RWPE1 (cell line): ENCODE measurements at regions not wholly inside any gene's neighbourhood (a gene's known extent, or its start where the extent isn't known, plus 50 kb on each side); places are given as distances from the start of the nearest gene placed in this dataset.

Experiments
- CTCF ChIA-PET: fragments of 350-600 bp; sonication (Branson Sonifier 250); formaldehyde crosslinking; extraction: SDS; loops from one replicate; lab custom pipeline; 2021; lab: Yijun Ruan, JAX
- POLR2A ChIA-PET: fragments of 400-600 bp; formaldehyde crosslinking; extraction: SDS; loops from one replicate; lab custom pipeline; 2020; ENCODE audit warnings: antibody characterized with exemption; ENCODE audit not compliant: low non-redundant PET; lab: Yijun Ruan, JAX
- DNase-seq: peaks from one replicate; pipeline ENCODE4 v3.0.0; 2012; ENCODE audit warnings: low spot score
- H3K27ac ChIP-seq: fragments of 450-650 bp; 2 replicates; pipeline ENCODE4 v1.5.1; 2017
- TF ChIP-seq, protein P1 (sequence below): fragments of 450-650 bp; conservative IDR thresholded peaks from 2 replicates; pipeline ENCODE4 v1.5.1; 2017; ENCODE audit warnings: low read depth, mild to moderate bottlenecking

DNA sequence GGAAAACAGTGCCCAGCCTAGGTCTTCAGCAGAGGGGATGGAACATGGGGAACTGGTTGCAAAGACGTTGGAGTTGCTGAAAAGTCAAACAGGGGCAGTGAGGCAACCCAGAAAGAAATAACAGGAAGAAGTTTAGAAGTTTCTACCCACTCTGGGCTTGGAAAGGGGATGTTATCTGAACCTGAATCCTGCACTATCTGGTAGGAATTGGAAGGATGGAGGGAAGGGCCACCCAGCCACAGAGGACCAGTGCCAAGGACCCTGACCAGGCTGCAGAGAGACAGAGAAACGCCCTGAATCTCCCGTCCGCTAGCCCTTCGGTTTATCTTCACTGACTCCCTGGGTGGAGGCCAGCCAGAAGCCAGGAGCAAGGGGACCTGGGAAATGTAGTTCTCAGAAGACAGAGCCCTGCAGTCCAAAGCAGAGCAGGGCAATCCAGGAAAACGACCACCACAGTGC is 217.3 kb upstream of the RREB1 start:
- no peak for DNase-seq
- CTCF ChIA-PET, result no interaction called here
- H3K27ac ChIP-seq, result no peak overlapping the region
- TF ChIP-seq, protein P1, sequence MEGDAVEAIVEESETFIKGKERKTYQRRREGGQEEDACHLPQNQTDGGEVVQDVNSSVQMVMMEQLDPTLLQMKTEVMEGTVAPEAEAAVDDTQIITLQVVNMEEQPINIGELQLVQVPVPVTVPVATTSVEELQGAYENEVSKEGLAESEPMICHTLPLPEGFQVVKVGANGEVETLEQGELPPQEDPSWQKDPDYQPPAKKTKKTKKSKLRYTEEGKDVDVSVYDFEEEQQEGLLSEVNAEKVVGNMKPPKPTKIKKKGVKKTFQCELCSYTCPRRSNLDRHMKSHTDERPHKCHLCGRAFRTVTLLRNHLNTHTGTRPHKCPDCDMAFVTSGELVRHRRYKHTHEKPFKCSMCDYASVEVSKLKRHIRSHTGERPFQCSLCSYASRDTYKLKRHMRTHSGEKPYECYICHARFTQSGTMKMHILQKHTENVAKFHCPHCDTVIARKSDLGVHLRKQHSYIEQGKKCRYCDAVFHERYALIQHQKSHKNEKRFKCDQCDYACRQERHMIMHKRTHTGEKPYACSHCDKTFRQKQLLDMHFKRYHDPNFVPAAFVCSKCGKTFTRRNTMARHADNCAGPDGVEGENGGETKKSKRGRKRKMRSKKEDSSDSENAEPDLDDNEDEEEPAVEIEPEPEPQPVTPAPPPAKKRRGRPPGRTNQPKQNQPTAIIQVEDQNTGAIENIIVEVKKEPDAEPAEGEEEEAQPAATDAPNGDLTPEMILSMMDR, result no peak
- POLR2A ChIA-PET, result no interaction called here

DNA sequence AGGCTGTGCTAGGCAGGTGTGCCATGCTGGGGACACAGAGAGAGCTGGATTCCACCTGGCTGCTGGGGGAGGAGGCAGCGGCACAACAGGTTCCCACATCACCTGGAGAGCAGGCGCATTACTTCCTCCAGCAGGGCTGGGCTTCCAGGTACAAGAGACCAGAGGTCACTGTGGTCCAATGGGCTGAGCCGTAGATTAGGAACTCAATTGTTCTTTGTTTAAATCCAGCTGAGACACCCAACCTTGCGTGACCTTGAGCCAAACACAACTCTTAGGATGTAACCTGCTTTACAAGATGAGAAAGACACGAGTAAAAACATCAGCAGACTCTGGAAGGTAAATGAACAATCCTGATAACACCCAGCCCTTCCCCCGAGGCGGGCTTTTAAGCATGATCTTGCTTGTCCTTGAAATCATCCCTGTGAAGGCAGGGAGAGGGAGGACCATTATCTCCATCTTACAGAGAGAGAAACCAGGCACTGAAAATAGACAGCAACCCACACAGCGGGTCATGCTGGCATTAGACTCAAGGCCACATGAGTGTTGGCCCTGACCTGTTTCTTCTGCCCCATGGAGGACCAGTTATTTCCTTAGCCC is 216.5 kb upstream of the RREB1 start:
- no peak overlapping the region for H3K27ac ChIP-seq
- CTCF ChIA-PET, result interaction anchor here (0.6 to 0.8 kb wide), 2 partner anchors 36 to 352 kb away, joined by 3 read pairs; no protein-coding TSS in a partner anchor
- POLR2A ChIA-PET, result no interaction called here
- TF ChIP-seq, protein P1, result no peak
- no peak for DNase-seq

DNA sequence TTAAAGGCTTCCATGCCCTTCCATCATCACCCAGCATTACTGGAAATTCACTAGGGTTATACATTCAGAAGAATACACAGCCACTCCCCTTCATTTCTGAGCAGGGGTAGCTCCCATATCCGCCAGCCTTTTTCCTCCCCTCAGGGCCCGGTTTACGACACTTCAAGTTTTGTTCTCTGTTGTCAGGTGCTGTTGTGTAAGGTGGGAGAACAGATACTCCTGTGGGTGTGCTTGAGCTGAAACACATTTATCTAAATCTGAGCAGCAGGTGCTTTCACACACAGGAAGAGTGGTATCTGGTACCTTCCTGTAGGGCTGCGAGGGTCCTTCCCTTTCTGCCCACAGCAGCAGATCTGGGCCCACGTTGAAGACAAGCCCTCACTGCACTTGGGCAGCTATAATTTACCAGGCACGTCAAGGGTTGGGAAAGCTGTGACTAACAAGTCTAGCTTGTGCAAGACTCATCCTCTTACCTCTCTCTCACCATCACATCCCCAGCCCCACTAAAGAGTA is 215.8 kb upstream of the RREB1 start:
- TF ChIP-seq, protein P1, result no peak
- peak overlapping the region; percentile 35 for H3K27ac ChIP-seq
- ChIA-PET POLR2A (no interaction called here), CTCF (interaction anchor here (0.6 to 1.2 kb wide), 3 partner anchors 35 to 351 kb away, joined by 3 read pairs; no protein-coding TSS in a partner anchor)
- DNase-seq, result peak; percentile 20

DNA sequence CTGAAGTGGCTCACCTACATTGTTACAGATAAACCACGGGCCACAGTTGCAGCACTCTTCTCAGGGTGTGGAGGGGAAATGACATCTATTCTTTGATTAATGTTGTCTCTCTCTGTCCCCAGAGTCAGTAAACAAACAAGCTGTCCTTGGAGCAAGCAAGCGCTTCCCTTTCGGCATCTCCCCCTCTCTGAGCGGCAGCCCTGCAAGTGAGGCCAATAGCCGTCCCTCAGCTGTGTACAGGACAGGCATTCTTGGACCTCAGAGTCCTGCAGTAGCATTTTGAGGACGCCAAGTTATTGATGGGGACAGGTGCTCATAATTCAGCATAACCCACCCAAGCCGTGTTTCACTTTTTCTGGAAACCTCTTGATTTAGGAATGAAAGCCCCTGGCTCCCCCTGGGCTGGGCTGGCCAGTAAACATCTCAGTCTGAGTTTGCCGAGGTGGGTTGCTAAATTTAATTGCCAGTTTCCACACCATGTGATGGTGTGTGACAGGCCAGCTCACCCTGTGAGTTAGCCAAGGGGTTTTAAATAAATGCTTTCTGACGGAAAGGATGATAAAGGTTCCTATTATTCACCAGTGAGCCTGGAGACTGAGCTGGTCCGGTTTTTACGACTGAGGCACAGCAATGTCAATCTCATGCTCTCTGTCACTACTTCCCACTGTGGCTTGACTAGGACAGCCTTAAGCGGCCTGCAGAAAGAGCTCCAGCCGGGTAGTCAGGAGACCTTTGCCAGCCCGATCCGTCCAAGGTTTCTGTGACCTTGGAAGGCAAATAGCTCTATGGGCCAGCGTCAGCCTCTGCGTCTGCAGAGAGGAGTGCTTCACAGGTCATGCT is 214.8 kb upstream of the RREB1 start:
- DNase-seq, result no peak
- H3K27ac ChIP-seq, result peak overlapping the region; percentile 35
- TF ChIP-seq, protein P1, result no peak
- CTCF ChIA-PET, result interaction anchor here (0.6 to 1.2 kb wide), 2 partner anchors 216 to 253 kb away, joined by 3 read pairs; no protein-coding TSS in a partner anchor
- POLR2A ChIA-PET, result no interaction called here

DNA sequence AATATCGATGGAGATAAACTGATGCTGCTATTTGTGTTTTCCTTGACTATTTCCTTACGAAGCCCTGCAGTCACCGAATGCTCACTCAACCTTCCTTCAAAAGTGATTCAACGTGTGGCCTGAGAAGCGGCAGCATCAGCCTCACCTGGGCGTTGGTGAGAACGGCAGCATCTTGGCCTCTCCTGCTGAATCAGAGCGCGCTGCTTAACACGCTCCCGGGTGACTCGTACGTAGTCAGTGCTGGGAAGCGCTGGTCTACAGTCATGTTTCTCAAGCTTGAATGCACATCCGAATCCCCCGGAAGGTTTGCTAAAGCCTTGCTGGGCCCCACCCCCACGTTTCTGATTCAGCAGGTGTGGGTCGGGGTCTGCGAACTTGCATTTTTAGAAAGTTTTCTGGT is 214.1 kb upstream of the RREB1 start:
- POLR2A ChIA-PET, result no interaction called here
- CTCF ChIA-PET, result interaction anchor here (0.6 to 1.0 kb wide), 2 partner anchors 11 to 253 kb away, joined by 3 read pairs; no protein-coding TSS in a partner anchor

DNA sequence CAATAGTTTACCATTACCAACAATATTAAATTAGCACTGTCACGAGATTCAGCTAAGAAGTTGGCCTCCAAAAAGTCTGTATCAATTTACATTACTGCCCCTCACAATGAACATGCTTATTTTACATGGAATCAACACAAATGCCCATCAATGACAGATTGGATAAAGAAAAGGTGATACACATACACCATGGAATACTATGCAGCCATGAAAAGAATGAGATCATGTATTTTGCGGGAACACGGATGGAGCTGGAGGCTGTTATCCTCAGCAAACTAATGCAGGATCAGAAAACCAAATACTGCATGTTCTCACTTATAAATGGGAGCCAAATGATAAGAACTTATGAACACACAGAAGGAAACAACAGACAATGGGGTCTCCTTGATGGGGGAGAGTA is 211.8 kb upstream of the RREB1 start:
- TF ChIP-seq, protein P1, result no peak
- ChIA-PET CTCF (no interaction called here), POLR2A (no interaction called here)
- no peak for DNase-seq
- H3K27ac ChIP-seq, result no peak overlapping the region

More for the DNA sequence above, 214.1 kb upstream of the RREB1 start:
- no peak overlapping the region for H3K27ac ChIP-seq
- TF ChIP-seq, protein P1, result no peak
- DNase-seq, result no peak
